ENCODE measurements at regions not wholly inside any gene's neighbourhood (a gene's known extent, or its start where the extent isn't known, plus 50 kb on each side); places are given as distances from the start of the nearest gene placed in this dataset.
"Not testable (repeated sequence)": the region's sequence is repeated elsewhere in the genome, so short reads cannot be mapped to it uniquely, and the experiment has no call there.

- no peak for DNase-seq (ENCODE audit: low read depth)
Measured at GRCh38 chr22:48306785-48307510, 1520.7 kb downstream of the BRD1 start.

DNA sequence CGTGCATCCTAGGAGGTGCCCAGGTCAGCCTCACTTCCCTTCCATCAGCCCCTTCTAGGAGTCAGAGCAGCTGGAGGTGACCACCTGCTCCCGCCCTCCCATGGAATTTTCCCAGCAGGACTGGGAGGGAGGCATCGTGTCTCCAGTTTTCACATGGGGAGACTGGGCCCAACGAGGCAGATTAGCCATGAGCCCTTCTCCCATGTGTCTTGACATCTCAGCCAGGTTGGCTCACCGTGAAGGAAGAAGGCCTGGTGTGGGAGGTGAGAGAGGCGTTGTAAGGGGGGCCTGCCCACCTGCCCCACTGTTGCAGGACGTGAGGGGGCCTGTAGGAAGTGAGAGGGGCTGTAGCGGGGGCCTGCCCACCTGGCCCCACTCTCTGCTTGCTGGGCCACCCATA is 1521.4 kb downstream of the BRD1 start:
- DNase-seq (ENCODE audit: low read depth), result no peak

- no peak for DNase-seq (ENCODE audit: low read depth)
Measured at GRCh38 chr22:48305726-48306235, 1521.9 kb downstream of the BRD1 start.

GRCh38 chr22:48303369-48303725 is 1524.3 kb downstream of the BRD1 start:
- no peak for DNase-seq (ENCODE audit: low read depth)

- no peak for DNase-seq (ENCODE audit: low read depth)
Measured at GRCh38 chr22:48302657-48303368, 1524.9 kb downstream of the BRD1 start.

- DNase-seq (ENCODE audit: low read depth), result no peak
Measured at GRCh38 chr22:48301908-48302307, 1525.8 kb downstream of the BRD1 start.

DNA sequence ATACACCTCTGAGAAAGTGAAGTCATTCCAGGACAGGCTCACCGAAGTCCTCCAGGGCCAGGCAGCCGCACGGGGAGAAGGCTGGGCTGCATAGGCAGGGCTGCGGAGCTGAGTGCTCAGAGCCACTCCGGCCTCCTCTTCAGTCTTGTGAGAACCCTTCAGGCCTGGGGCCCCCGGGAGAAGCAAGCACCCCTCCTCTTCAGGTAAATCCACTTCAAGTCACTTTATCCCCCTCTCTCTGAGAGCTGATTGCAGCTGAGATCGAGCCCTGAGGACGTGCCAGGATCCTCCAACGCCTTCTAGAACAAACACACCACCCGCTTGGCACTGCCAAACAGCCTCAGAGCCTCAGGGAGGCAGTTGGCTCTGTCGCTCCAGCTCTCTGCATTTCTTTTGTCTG is 1526.3 kb downstream of the BRD1 start:
- no peak for DNase-seq (ENCODE audit: low read depth)

DNA sequence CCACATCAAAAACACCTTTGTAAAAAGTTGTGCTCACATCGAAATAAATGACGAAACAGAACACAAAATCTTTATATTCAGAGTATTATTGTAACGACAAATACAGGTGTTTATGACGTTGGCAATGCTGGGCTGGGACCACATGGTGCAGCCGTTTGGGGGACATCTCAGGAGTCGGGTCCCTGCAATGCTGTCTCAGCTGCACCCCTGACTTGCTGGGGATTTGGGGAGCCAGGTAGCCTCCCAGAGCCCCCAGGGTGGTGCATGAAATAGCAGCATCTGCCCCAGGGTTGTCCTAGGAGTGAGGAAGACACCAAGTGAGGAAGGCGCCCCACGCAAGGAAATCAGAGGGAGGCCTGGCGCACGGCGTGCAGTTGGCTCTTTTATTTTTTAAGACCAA is 1526.8 kb downstream of the BRD1 start:
- DNase-seq (ENCODE audit: low read depth), result no peak

- DNase-seq (ENCODE audit: low read depth), result no peak
Measured at GRCh38 chr22:48299801-48300200, 1527.9 kb downstream of the BRD1 start.

DNA sequence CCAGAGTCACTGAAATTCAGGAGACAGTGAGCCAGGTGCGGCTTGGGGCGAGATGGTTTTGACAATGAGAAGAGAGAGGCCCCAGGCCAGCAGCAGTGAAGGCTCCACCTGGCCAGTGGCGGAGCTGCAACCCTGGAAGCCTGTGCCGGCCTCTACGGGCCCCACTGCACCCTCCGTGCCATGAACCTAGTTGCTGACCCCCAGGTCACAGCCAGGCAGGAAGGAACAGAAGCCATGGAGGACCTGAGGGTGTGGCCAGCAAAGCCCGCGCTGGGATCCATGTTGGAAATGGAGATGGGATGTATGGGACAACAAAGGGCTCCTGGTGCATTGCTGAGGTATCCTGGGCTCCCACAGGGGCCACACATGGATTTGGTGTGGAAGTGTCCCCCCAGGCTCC is 1528.5 kb downstream of the BRD1 start:
- DNase-seq (ENCODE audit: low read depth), result no peak

DNA sequence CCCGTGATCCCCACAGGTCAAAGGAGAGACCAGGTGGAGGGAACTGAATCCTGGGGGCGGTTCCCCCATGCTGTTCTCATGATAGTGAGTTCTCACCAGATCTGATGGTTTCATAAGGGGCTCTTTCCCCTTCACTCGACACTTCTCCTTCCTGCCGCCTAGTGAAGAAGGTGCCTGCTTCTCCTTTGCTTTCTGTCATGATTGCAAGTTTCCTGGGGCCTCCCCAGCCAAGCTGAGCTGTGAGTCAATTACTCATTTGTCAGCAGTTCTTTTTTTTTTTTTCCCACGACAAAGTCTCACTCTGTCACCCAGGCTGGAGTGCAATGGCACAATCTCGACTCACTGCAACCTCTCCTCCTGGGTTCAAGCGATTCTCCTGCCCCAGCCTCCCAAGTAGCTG is 1530.4 kb downstream of the BRD1 start:
- DNase-seq (ENCODE audit: low read depth), result no peak

- not testable (repeated sequence) for DNase-seq (ENCODE audit: low read depth)
Measured at GRCh38 chr22:48289954-48290353, 1527.5 kb downstream of the TBC1D22A start.

DNA sequence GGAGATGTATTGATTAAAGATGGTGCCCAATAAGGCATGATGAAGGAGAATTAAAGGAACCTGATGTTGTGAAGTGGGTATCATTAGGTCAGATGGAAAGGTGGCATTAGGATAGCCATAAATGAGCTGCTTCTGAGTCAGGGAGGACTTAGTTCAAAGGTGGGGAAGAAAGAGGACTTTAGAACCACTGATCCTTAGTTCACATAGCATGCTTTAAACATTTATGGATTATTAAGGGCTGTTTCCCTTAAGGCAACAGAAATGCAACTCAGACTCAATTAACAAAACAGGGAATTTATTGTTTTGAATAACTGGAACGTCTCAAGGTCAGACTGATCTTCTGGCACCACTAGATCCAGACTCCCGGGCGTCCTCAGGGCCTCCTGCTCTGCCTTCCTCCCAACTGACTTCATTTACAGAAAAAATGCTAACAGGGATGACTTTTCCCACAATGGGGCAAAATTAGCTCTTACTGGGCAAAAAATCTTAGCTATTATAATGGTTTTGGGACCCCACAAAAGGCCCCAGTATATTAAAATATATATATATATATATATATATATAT is 1526.0 kb downstream of the TBC1D22A start:
- no peak for DNase-seq (ENCODE audit: low read depth)

- no peak for DNase-seq (ENCODE audit: low read depth)
Measured at GRCh38 chr22:48287031-48287430, 1524.6 kb downstream of the TBC1D22A start.

GRCh38 chr22:48284671-48285070 is 1522.2 kb downstream of the TBC1D22A start:
- DNase-seq (ENCODE audit: low read depth), result no peak

DNA sequence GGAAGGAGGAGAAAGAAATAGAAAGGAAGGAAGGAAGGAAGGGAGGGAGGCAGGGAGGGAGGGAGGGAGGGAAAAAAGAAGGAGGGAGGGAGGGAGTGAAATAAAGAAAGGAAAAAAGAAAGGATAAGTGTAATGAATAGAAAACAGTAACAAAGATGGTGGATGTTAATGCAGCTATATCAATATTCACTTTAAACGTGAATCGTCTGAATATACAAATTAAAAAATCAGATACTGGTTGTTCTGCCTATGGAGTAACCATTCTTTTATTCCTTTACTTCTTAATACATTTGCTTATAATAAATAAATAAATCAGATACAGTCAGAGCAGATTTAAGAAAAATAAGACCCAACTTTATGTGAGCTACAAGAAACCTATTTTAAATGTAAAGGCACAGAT is 1520.4 kb downstream of the TBC1D22A start:
- no peak for DNase-seq (ENCODE audit: low read depth)

DNA sequence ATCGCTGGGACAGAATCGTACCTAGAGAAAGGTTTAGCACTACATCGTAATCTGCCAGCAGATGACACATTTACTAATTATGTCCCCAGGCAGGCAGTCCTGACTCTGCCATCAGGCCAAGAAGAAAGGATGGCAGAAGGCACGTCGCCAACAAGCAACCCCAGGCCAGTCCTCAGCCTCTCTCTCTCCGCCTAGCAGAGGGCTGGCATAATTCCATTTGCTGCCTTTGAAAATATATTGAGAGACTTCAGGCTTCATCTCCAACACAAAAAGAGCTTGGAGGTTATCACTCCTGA is 1517.0 kb downstream of the TBC1D22A start:
- DNase-seq (ENCODE audit: low read depth), result no peak

- no peak for DNase-seq (ENCODE audit: low read depth)
Measured at GRCh38 chr22:48278620-48279460, 1516.4 kb downstream of the TBC1D22A start.

- DNase-seq (ENCODE audit: low read depth), result no peak
Measured at GRCh38 chr22:48277868-48278581, 1515.6 kb downstream of the TBC1D22A start.

GRCh38 chr22:48276994-48277867 is 1514.8 kb downstream of the TBC1D22A start:
- no peak for DNase-seq (ENCODE audit: low read depth)

DNA sequence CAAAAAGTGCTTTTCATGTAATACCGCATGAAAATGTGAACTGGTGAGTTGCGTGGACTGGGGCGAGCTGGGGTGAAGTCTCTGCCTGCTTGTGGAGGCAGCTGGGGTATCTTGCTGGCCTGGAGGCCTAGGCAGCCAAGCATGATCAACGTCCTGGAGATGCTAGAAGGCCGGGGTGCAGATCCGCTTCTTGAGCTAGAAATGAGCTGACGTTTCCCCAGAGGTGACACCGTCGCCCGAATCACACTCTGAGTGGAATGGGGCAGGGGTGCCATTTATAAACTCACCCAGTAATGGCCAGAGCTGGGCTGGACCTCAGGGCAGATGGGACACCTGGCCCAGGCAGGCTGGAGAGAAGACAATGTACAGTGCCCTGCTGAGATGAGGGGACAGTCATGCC is 1513.0 kb downstream of the TBC1D22A start:
- no peak for DNase-seq (ENCODE audit: low read depth)

Data from HS-5 (cell line).